Adipocyte (in vitro differentiated cells): ENCODE measurements at regions not wholly inside any gene's neighbourhood (a gene's known extent, or its start where the extent isn't known, plus 50 kb on each side); places are given as distances from the start of the nearest gene placed in this dataset.
"Not testable (repeated sequence)": the region's sequence is repeated elsewhere in the genome, so short reads cannot be mapped to it uniquely, and the experiment has no call there.

Source experiments
- DNase-seq: peaks from one replicate; pipeline ENCODE4 v3.0.0-alpha.2; 2015; ENCODE audit warnings: low read depth
- H3K27me3 ChIP-seq: replicated peaks from 2 replicates; pipeline ENCODE4 v1.7.0; 2013; ENCODE audit warnings: mild to moderate bottlenecking, low read length, moderate library complexity; ENCODE audit not compliant: control insufficient read depth, insufficient read depth
- H3K36me3 ChIP-seq: 2 replicates; pipeline ENCODE4 v1.7.0; 2013; ENCODE audit warnings: low read length, mild to moderate bottlenecking, moderate library complexity; ENCODE audit not compliant: control insufficient read depth, insufficient read depth, severe bottlenecking
- H3K4me1 ChIP-seq: 2 replicates; pipeline ENCODE4 v1.7.0; 2013; ENCODE audit warnings: mild to moderate bottlenecking, low read length, moderate library complexity; ENCODE audit not compliant: control insufficient read depth, insufficient read depth
- H3K4me3 ChIP-seq: 2 replicates; pipeline ENCODE4 v1.7.0; 2013; ENCODE audit warnings: mild to moderate bottlenecking, low read length, moderate library complexity
- H3K9ac ChIP-seq: 2 replicates; pipeline ENCODE4 v1.7.0; 2013; ENCODE audit warnings: mild to moderate bottlenecking, low read length, moderate library complexity
- H3K9me3 ChIP-seq: 2 replicates; pipeline ENCODE4 v1.7.0; 2013; ENCODE audit warnings: mild to moderate bottlenecking, low read length, moderate library complexity; ENCODE audit not compliant: control insufficient read depth

GRCh38 chr14:53260928-53261327, 107.8 kb upstream of the DDHD1 start:
- H3K9me3 ChIP-seq = peaks cover 27% of the 10 kb centered on the region
- no peaks in the 10 kb centered on the region for H3K27me3 ChIP-seq
- H3K4me3 ChIP-seq = no peak overlapping the region

GRCh38 chr14:53260286-53260685, 107.2 kb upstream of the DDHD1 start:
- no peaks in the 10 kb centered on the region for H3K36me3 ChIP-seq
- DNase-seq = no peak
- no peak overlapping the region for H3K9ac ChIP-seq
- no peak overlapping the region for H3K4me3 ChIP-seq
- H3K9me3 ChIP-seq = peaks cover 32% of the 10 kb centered on the region
- H3K27me3 ChIP-seq = no peaks in the 10 kb centered on the region
- H3K4me1 ChIP-seq = no peaks in the 10 kb centered on the region

More at GRCh38 chr14:53260928-53261327, 107.8 kb upstream of the DDHD1 start:
- no peaks in the 10 kb centered on the region for H3K36me3 ChIP-seq
- no peak overlapping the region for H3K9ac ChIP-seq
- no peak for DNase-seq
- H3K4me1 ChIP-seq = no peaks in the 10 kb centered on the region

GRCh38 chr14:53252141-53252540, 99.0 kb upstream of the DDHD1 start:
- no peak for DNase-seq
- Histone ChIP-seq H3K9me3 (peaks cover 13% of the 10 kb centered on the region), H3K36me3 (no peaks in the 10 kb centered on the region), H3K27me3 (no peaks in the 10 kb centered on the region), H3K4me3 (no peak overlapping the region), H3K9ac (no peak overlapping the region), H3K4me1 (no peaks in the 10 kb centered on the region)

- Histone ChIP-seq H3K27me3 (no peaks in the 10 kb centered on the region), H3K9me3 (no peaks in the 10 kb centered on the region), H3K4me1 (no peaks in the 10 kb centered on the region), H3K36me3 (no peaks in the 10 kb centered on the region), H3K9ac (no peak overlapping the region), H3K4me3 (no peak overlapping the region)
- DNase-seq = no peak
Observed at GRCh38 chr14:53249059-53249458, 95.9 kb upstream of the DDHD1 start.

- no peak for DNase-seq
- Histone ChIP-seq H3K27me3 (no peaks in the 10 kb centered on the region), H3K36me3 (no peaks in the 10 kb centered on the region), H3K4me3 (no peak overlapping the region), H3K4me1 (no peaks in the 10 kb centered on the region), H3K9ac (no peak overlapping the region), H3K9me3 (no peaks in the 10 kb centered on the region)
Observed at GRCh38 chr14:53247596-53248370, 94.7 kb upstream of the DDHD1 start.

GRCh38 chr14:53242898-53243297, 89.8 kb upstream of the DDHD1 start:
- H3K9me3 ChIP-seq, H3K27me3 ChIP-seq, H3K4me3 ChIP-seq, H3K4me1 ChIP-seq, H3K36me3 ChIP-seq, DNase-seq, H3K9ac ChIP-seq: not testable (repeated sequence)

GRCh38 chr14:53237488-53237887, 84.4 kb upstream of the DDHD1 start:
- no peak overlapping the region for H3K4me3 ChIP-seq
- no peaks in the 10 kb centered on the region for H3K9me3 ChIP-seq

GRCh38 chr14:53236708-53237107, 83.6 kb upstream of the DDHD1 start:
- H3K4me3 ChIP-seq = no peak overlapping the region
- no peaks in the 10 kb centered on the region for H3K9me3 ChIP-seq
- DNase-seq = no peak
- H3K36me3 ChIP-seq = no peaks in the 10 kb centered on the region
- H3K9ac ChIP-seq = no peak overlapping the region
- H3K27me3 ChIP-seq = no peaks in the 10 kb centered on the region
- H3K4me1 ChIP-seq = no peaks in the 10 kb centered on the region

More at GRCh38 chr14:53237488-53237887, 84.4 kb upstream of the DDHD1 start:
- H3K27me3 ChIP-seq = no peaks in the 10 kb centered on the region
- H3K36me3 ChIP-seq = no peaks in the 10 kb centered on the region
- no peak overlapping the region for H3K9ac ChIP-seq
- no peaks in the 10 kb centered on the region for H3K4me1 ChIP-seq
- DNase-seq = no peak

- no peak overlapping the region for H3K9ac ChIP-seq
Observed at GRCh38 chr14:53231171-53231570, 78.0 kb upstream of the DDHD1 start.

GRCh38 chr14:53228966-53229365, 75.8 kb upstream of the DDHD1 start:
- H3K36me3 ChIP-seq = no peaks in the 10 kb centered on the region
- H3K9ac ChIP-seq = no peak overlapping the region

More at GRCh38 chr14:53231171-53231570, 78.0 kb upstream of the DDHD1 start:
- H3K4me3 ChIP-seq = no peak overlapping the region
- no peaks in the 10 kb centered on the region for H3K4me1 ChIP-seq
- H3K36me3 ChIP-seq = no peaks in the 10 kb centered on the region
- no peak for DNase-seq
- H3K27me3 ChIP-seq = no peaks in the 10 kb centered on the region
- H3K9me3 ChIP-seq = no peaks in the 10 kb centered on the region

GRCh38 chr14:53227154-53227718, 74.1 kb upstream of the DDHD1 start:
- Histone ChIP-seq H3K4me3 (no peak overlapping the region), H3K4me1 (no peaks in the 10 kb centered on the region), H3K27me3 (no peaks in the 10 kb centered on the region), H3K9me3 (peaks cover 11% of the 10 kb centered on the region), H3K36me3 (no peaks in the 10 kb centered on the region), H3K9ac (no peak overlapping the region)
- no peak for DNase-seq

More at GRCh38 chr14:53228966-53229365, 75.8 kb upstream of the DDHD1 start:
- no peak overlapping the region for H3K4me3 ChIP-seq
- no peaks in the 10 kb centered on the region for H3K4me1 ChIP-seq
- DNase-seq = no peak
- peaks cover 11% of the 10 kb centered on the region for H3K9me3 ChIP-seq
- H3K27me3 ChIP-seq = no peaks in the 10 kb centered on the region
